GM23248 (cell line): ENCODE measurements at regions not wholly inside any gene's neighbourhood (a gene's known extent, or its start where the extent isn't known, plus 50 kb on each side); places are given as distances from the start of the nearest gene placed in this dataset.

Source experiments
- EZH2 ChIP-seq: fragments of 200-600 bp; sonication (generic); IDR thresholded peaks from 2 replicates; pipeline ENCODE4 v1.6.1; 2018; ENCODE audit warnings: antibody characterized with exemption, mild to moderate bottlenecking; ENCODE audit not compliant: insufficient read depth, poor library complexity, severe bottlenecking
- EZH2phosphoT487 ChIP-seq: fragments of 200-600 bp; sonication (generic); IDR thresholded peaks from 2 replicates; pipeline ENCODE4 v1.6.1; 2018; ENCODE audit warnings: antibody characterized with exemption, moderate library complexity, mild to moderate bottlenecking, low read depth; ENCODE audit not compliant: insufficient read depth

DNA sequence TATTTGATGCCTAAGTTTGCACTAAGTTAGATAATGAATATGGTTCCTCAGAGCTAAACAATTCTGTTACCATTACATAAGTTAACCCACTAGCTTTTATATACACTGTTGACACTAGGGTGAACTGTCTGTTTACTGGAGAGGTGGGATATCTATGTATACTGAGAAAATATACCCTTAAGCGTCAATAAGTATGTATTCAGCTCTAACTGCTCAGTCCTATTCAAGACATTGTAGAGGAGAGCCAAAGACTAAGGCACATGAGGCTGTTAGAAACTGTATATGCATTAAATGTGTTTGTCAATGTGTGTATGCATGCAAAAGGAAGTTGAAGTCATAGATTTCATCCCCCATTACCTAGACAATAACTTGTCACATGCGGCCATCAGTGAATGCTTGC, 710.0 kb downstream of the TDRD15 start:
- TF ChIP-seq EZH2phosphoT487 = no peak
- TF ChIP-seq EZH2 = no peak
